COLO668 (cell line): ENCODE measurements at regions not wholly inside any gene's neighbourhood (a gene's known extent, or its start where the extent isn't known, plus 50 kb on each side); places are given as distances from the start of the nearest gene placed in this dataset.

Experiments used
- DNase-seq: peaks from one replicate; lab custom pipeline; 2025; ENCODE audit not compliant: unreplicated experiment; lab: John Stamatoyannopoulos, UW

GRCh38 chr1:29383746-29384371 is 147.5 kb downstream of the PTPRU start:
- DNase-seq: no peak

DNA sequence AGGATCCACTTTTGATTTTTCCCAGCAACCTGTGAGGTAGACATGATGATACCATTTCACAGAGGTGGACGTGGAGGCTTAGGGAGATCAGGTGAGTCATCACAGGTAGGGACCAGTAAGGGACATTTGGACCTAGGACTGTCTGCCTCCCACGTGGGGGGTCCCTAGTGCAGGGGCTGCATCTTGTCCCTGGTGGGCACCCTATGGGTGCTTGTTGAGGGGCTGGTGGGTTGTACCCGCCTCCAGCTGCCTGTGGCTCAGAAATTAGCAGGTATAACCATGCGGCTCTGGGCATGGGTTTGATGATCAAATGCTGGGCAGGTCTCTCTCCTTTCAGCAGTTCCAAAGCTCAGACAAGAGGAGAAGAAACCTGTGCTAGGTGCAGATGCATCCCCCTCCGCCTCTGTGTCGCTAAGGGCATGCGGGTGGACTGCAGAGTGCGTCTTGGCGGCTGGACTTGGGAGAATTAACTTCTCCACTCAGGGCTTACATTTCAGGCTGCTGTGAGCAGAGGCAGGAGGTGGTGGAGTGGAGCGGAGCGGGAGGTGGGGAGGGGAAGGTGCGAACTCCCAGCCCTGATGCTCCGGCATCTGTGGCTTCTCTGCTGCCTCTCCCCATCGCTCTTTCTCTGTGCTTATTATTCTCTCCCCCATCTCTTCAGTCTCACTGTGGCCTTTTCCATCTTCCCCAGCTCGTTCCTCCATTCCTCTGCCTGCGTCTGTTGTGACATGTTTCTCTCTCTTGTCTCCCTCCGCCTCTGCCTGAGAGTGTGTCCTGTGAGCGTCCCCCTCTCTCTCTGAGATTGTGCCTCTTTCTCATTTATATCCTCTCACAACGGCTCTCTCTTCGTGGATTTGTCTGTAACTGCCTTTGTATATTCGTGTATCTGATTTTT is 146.8 kb downstream of the PTPRU start:
- DNase-seq: no peak

GRCh38 chr1:29381426-29381825 is 145.1 kb downstream of the PTPRU start:
- no peak for DNase-seq

- no peak for DNase-seq
Observed at GRCh38 chr1:29380532-29380931, 144.2 kb downstream of the PTPRU start.

- DNase-seq: peak; percentile 47
Observed at GRCh38 chr1:29379443-29380073, 143.2 kb downstream of the PTPRU start.
